ENCODE measurements at regions not wholly inside any gene's neighbourhood (a gene's known extent, or its start where the extent isn't known, plus 50 kb on each side); places are given as distances from the start of the nearest gene placed in this dataset.
"Not testable (repeated sequence)": the region's sequence is repeated elsewhere in the genome, so short reads cannot be mapped to it uniquely, and the experiment has no call there.

GRCh38 chr7:10282909-10283308, 690.8 kb upstream of the PHF14 start:
- no peak for DNase-seq (ENCODE audit: low spot score)

- DNase-seq (ENCODE audit: low spot score), result no peak
Measured at GRCh38 chr7:10284001-10284400, 689.7 kb upstream of the PHF14 start.

- no peak for DNase-seq (ENCODE audit: low spot score)
Measured at GRCh38 chr7:10299384-10299783, 674.3 kb upstream of the PHF14 start.

- DNase-seq (ENCODE audit: low spot score), result no peak
Measured at GRCh38 chr7:10300577-10300976, 673.1 kb upstream of the PHF14 start.

- DNase-seq (ENCODE audit: low spot score), result no peak
Measured at GRCh38 chr7:10308276-10308675, 665.4 kb upstream of the PHF14 start.

GRCh38 chr7:10312942-10313341, 660.7 kb upstream of the PHF14 start:
- DNase-seq (ENCODE audit: low spot score), result no peak

- DNase-seq (ENCODE audit: low spot score), result no peak
Measured at GRCh38 chr7:10315881-10316280, 657.8 kb upstream of the PHF14 start.

- DNase-seq (ENCODE audit: low spot score), result no peak
Measured at GRCh38 chr7:10316488-10316887, 657.2 kb upstream of the PHF14 start.

GRCh38 chr7:10325395-10325794, 648.3 kb upstream of the PHF14 start:
- no peak for DNase-seq (ENCODE audit: low spot score)

GRCh38 chr7:10343108-10343507, 630.6 kb upstream of the PHF14 start:
- no peak for DNase-seq (ENCODE audit: low spot score)

GRCh38 chr7:10346032-10346431, 627.6 kb upstream of the PHF14 start:
- DNase-seq (ENCODE audit: low spot score), result no peak

GRCh38 chr7:10355816-10356215, 617.9 kb upstream of the PHF14 start:
- DNase-seq (ENCODE audit: low spot score), result no peak

- DNase-seq (ENCODE audit: low spot score), result no peak
Measured at GRCh38 chr7:10360050-10360449, 613.6 kb upstream of the PHF14 start.

GRCh38 chr7:10401793-10402192, 571.9 kb upstream of the PHF14 start:
- no peak for DNase-seq (ENCODE audit: low spot score)

- no peak for DNase-seq (ENCODE audit: low spot score)
Measured at GRCh38 chr7:10412422-10413019, 561.2 kb upstream of the PHF14 start.

GRCh38 chr7:10418985-10419384, 554.7 kb upstream of the PHF14 start:
- DNase-seq (ENCODE audit: low spot score), result no peak

- no peak for DNase-seq (ENCODE audit: low spot score)
Measured at GRCh38 chr7:10429031-10429430, 544.6 kb upstream of the PHF14 start.

GRCh38 chr7:10429511-10429910, 544.2 kb upstream of the PHF14 start:
- no peak for DNase-seq (ENCODE audit: low spot score)

GRCh38 chr7:10436302-10436701, 537.4 kb upstream of the PHF14 start:
- DNase-seq (ENCODE audit: low spot score), result no peak

- DNase-seq (ENCODE audit: low spot score), result no peak
Measured at GRCh38 chr7:10439027-10439426, 534.6 kb upstream of the PHF14 start.

- no peak for DNase-seq (ENCODE audit: low spot score)
Measured at GRCh38 chr7:10455936-10456335, 517.7 kb upstream of the PHF14 start.

- no peak for DNase-seq (ENCODE audit: low spot score)
Measured at GRCh38 chr7:10460474-10460873, 513.2 kb upstream of the PHF14 start.

GRCh38 chr7:10463701-10464100, 510.0 kb upstream of the PHF14 start:
- DNase-seq (ENCODE audit: low spot score), result no peak

GRCh38 chr7:10465536-10465935, 508.1 kb upstream of the PHF14 start:
- not testable (repeated sequence) for DNase-seq (ENCODE audit: low spot score)
